OCI-LY1 (cell line): ENCODE measurements at regions not wholly inside any gene's neighbourhood (a gene's known extent, or its start where the extent isn't known, plus 50 kb on each side); places are given as distances from the start of the nearest gene placed in this dataset.

Source experiments
- H2AFZ ChIP-seq: fragments of 200-600 bp; sonication (generic), shearing (Covaris generic); 2 replicates; pipeline ENCODE4 v1.6.0; 2014; ENCODE audit warnings: antibody characterized with exemption, mild to moderate bottlenecking, low read length
- H3F3A ChIP-seq: fragments of 200-600 bp; sonication (generic), shearing (Covaris generic); 2 replicates; pipeline ENCODE4 v1.6.0; 2014; ENCODE audit warnings: mild to moderate bottlenecking, antibody characterized with exemption, low read length, moderate library complexity; ENCODE audit not compliant: insufficient read depth
- H3K27ac ChIP-seq: fragments of 200-600 bp; sonication (generic); 2 replicates; pipeline ENCODE4 v1.5.1; 2014; ENCODE audit warnings: low read length, mixed run types, mild to moderate bottlenecking, low read depth; ENCODE audit not compliant: poor library complexity, severe bottlenecking
- H3K27me3 ChIP-seq: fragments of 200-600 bp; sonication (generic); 2 replicates; pipeline ENCODE4 v1.6.0; 2014; ENCODE audit warnings: antibody characterized with exemption, mild to moderate bottlenecking, low read length, moderate library complexity; ENCODE audit not compliant: insufficient read depth
- H3K36me3 ChIP-seq: fragments of 200-600 bp; sonication (generic); 2 replicates; pipeline ENCODE4 v1.6.1; 2014; ENCODE audit warnings: mild to moderate bottlenecking, antibody characterized with exemption, low read length, moderate library complexity, mixed read lengths; ENCODE audit not compliant: insufficient read depth
- H3K4me1 ChIP-seq: fragments of 200-600 bp; sonication (generic); 2 replicates; pipeline ENCODE4 v1.5.1; 2014; ENCODE audit warnings: mild to moderate bottlenecking, low read length, moderate library complexity; ENCODE audit not compliant: insufficient read depth, severe bottlenecking
- H3K4me2 ChIP-seq: fragments of 200-600 bp; sonication (generic), shearing (Covaris generic); 2 replicates; pipeline ENCODE4 v1.6.1; 2014; ENCODE audit warnings: low read length
- H3K4me3 ChIP-seq: fragments of 200-600 bp; sonication (generic); 2 replicates; pipeline ENCODE4 v1.5.1; 2014; ENCODE audit warnings: low read length, low read depth, mild to moderate bottlenecking, mixed read lengths; ENCODE audit not compliant: poor library complexity, severe bottlenecking
- H3K79me2 ChIP-seq: fragments of 200-600 bp; shearing (Covaris generic); 2 replicates; pipeline ENCODE4 v1.6.1; 2016; ENCODE audit warnings: mixed run types, low read length, mixed read lengths; ENCODE audit not compliant: insufficient read depth
- H3K9ac ChIP-seq: fragments of 200-600 bp; sonication (generic), shearing (Covaris generic); 2 replicates; pipeline ENCODE4 v1.6.1; 2014; ENCODE audit warnings: mild to moderate bottlenecking, low read length, mixed read lengths
- H3K9me2 ChIP-seq: fragments of 200-600 bp; sonication (generic), shearing (Covaris generic); 2 replicates; pipeline ENCODE4 v1.6.1; 2014; ENCODE audit warnings: low read depth, mild to moderate bottlenecking, low read length, mixed read lengths
- H3K9me3 ChIP-seq: fragments of 200-600 bp; shearing (Covaris generic); 2 replicates; pipeline ENCODE4 v1.6.1; 2014; ENCODE audit warnings: low read length, mixed read lengths
- H4K20me1 ChIP-seq: fragments of 200-600 bp; sonication (generic), shearing (Covaris generic); 2 replicates; pipeline ENCODE4 v1.6.0; 2016; ENCODE audit warnings: mild to moderate bottlenecking, low read length; ENCODE audit not compliant: insufficient read depth
- CTCF ChIP-seq: fragments of 200-600 bp; sonication (generic), shearing (Covaris generic); IDR thresholded peaks from 2 replicates; pipeline ENCODE4 v1.5.1; 2017; ENCODE audit warnings: mild to moderate bottlenecking, antibody characterized with exemption, low read length, moderate library complexity, mixed read lengths
- EZH2 ChIP-seq: fragments of 200-600 bp; sonication (generic), shearing (Covaris generic); IDR thresholded peaks from 2 replicates; pipeline ENCODE4 v1.8.0; 2017; ENCODE audit warnings: borderline replicate concordance, mixed run types, mild to moderate bottlenecking, antibody characterized with exemption, low read length, moderate library complexity, mixed read lengths

- no peaks in the 10 kb centered on the region for H3F3A ChIP-seq
- no peaks in the 10 kb centered on the region for H3K9me3 ChIP-seq
- H3K4me2 ChIP-seq = no peak overlapping the region
- H3K27me3 ChIP-seq = no peaks in the 10 kb centered on the region
- no peaks in the 10 kb centered on the region for H3K79me2 ChIP-seq
- H3K9me2 ChIP-seq = no peaks in the 10 kb centered on the region
- no peak overlapping the region for H3K27ac ChIP-seq
- no peak overlapping the region for H3K9ac ChIP-seq
- no peaks in the 10 kb centered on the region for H3K4me1 ChIP-seq
- no peak overlapping the region for H2AFZ ChIP-seq
- no peak for TF ChIP-seq CTCF
- no peak for TF ChIP-seq EZH2
- H3K36me3 ChIP-seq = no peaks in the 10 kb centered on the region
- H4K20me1 ChIP-seq = no peaks in the 10 kb centered on the region
- H3K4me3 ChIP-seq = no peak overlapping the region
These were observed 657.9 kb downstream of the SLITRK5 start for GRCh38 chr13:88329066-88329465.

- no peak overlapping the region for H3K4me3 ChIP-seq
- H3K27me3 ChIP-seq = no peaks in the 10 kb centered on the region
- H3K36me3 ChIP-seq = no peaks in the 10 kb centered on the region
- no peaks in the 10 kb centered on the region for H4K20me1 ChIP-seq
- no peak overlapping the region for H3K4me2 ChIP-seq
- no peaks in the 10 kb centered on the region for H3K9me2 ChIP-seq
- no peaks in the 10 kb centered on the region for H3K79me2 ChIP-seq
- no peaks in the 10 kb centered on the region for H3K4me1 ChIP-seq
- TF ChIP-seq EZH2 = no peak
- H3K9me3 ChIP-seq = no peaks in the 10 kb centered on the region
- H2AFZ ChIP-seq = no peak overlapping the region
- H3F3A ChIP-seq = no peaks in the 10 kb centered on the region
- no peak overlapping the region for H3K9ac ChIP-seq
- no peak overlapping the region for H3K27ac ChIP-seq
These were observed 668.1 kb downstream of the SLITRK5 start for GRCh38 chr13:88339271-88339741.

GRCh38 chr13:88345171-88345847 is 674.1 kb downstream of the SLITRK5 start:
- no peaks in the 10 kb centered on the region for H3K9me2 ChIP-seq
- H3K27me3 ChIP-seq = no peaks in the 10 kb centered on the region
- no peaks in the 10 kb centered on the region for H3K4me1 ChIP-seq
- no peak overlapping the region for H3K27ac ChIP-seq
- TF ChIP-seq EZH2 = no peak
- no peak for TF ChIP-seq CTCF
- H3K9ac ChIP-seq = no peak overlapping the region
- no peaks in the 10 kb centered on the region for H3K9me3 ChIP-seq
- H3K4me2 ChIP-seq = no peak overlapping the region
- no peaks in the 10 kb centered on the region for H3F3A ChIP-seq
- no peak overlapping the region for H2AFZ ChIP-seq
- no peak overlapping the region for H3K4me3 ChIP-seq
- no peaks in the 10 kb centered on the region for H3K79me2 ChIP-seq
- H4K20me1 ChIP-seq = no peaks in the 10 kb centered on the region
- no peaks in the 10 kb centered on the region for H3K36me3 ChIP-seq

GRCh38 chr13:88360761-88361160 is 689.6 kb downstream of the SLITRK5 start:
- Histone ChIP-seq H3F3A (no peaks in the 10 kb centered on the region), H3K4me2 (no peak overlapping the region), H3K27ac (no peak overlapping the region), H3K4me3 (no peak overlapping the region), H3K4me1 (no peaks in the 10 kb centered on the region), H3K9ac (no peak overlapping the region), H3K9me2 (no peaks in the 10 kb centered on the region), H3K79me2 (no peaks in the 10 kb centered on the region), H4K20me1 (no peaks in the 10 kb centered on the region; the same call in 1 of the 2 replicates), H2AFZ (no peak overlapping the region), H3K9me3 (no peaks in the 10 kb centered on the region), H3K36me3 (no peaks in the 10 kb centered on the region), H3K27me3 (no peaks in the 10 kb centered on the region)
- TF ChIP-seq CTCF (no peak), EZH2 (no peak)
